Left ventricle myocardium superior (tissue), 1 donor: ENCODE measurements at regions not wholly inside any gene's neighbourhood (a gene's known extent, or its start where the extent isn't known, plus 50 kb on each side); places are given as distances from the start of the nearest gene placed in this dataset.

ENCODE experiments used
- ATAC-seq: fragments of 200-7000 bp; cut with Tn5 transposase; one replicate; pipeline ENCODE4 v1.9.1; 2020; ENCODE audit warnings: mild to moderate bottlenecking, moderate library complexity
- DNase-seq: peaks from one replicate; pipeline ENCODE4 v3.0.0-alpha.2; 2020
- intact Hi-C: fragments of 100-400 bp; cut with micrococcal nuclease; formaldehyde crosslinking; loops from one replicate; pipeline ENCODE4 v1.11.0; 2022
- donor health status: DM: no; HTN: yes; CAD: no; lungs with severe emphysema.

DNA sequence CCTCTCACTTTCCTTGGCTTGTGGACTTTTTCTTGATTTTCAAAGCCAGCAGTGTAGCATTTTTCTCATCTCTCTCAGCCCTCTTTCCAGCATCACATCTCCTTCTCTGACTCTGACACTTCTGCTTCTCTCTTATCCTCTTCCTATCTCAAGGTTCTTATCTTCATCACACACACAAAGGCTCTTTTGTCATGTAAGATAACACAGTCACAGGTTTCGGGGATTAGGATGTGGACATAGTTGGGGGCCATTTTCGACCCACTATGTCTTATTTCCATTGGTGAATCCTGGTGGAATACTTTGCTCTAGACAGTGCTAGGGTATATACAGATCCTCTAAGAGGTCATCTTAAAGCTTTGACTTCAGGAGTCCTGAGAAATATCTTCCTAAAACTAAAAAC lies 719.3 kb upstream of the TBX3 start:
- DNase-seq (no peak), ATAC-seq (no peak)
- intact Hi-C loops, result no loop called here

- no peak for ATAC-seq
- intact Hi-C loops, result no loop called here
- no peak for DNase-seq
Measured at GRCh38 chr12:115402443-115403180, 718.6 kb upstream of the TBX3 start.

DNA sequence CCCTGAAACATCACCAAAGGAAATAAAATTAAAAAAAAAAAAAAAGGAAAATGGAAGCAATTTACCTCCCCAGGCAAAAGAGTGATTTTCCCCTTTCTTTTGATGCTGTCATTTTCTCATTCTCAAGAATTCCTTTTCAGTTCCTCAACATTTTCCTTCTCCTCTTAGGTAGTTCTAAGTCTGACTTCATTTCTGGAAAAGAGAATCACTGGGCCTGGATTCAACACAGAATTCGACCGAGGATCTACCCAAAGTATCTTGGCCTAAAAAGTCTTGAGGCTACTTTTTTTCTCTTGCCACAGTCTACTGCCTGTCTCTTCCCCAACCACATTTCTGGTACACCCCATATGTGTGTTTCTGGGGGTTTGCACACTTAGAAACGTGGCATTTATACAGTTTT lies 717.8 kb upstream of the TBX3 start:
- no peak for DNase-seq
- intact Hi-C loops, result no loop called here
- ATAC-seq, result no peak

GRCh38 chr12:115400011-115400410 lies 716.0 kb upstream of the TBX3 start:
- ATAC-seq, result no peak
- intact Hi-C loops, result no loop called here
- no peak for DNase-seq

- intact Hi-C loops, result no loop called here
- DNase-seq, result no peak
- ATAC-seq, result peak; percentile 50
Measured at GRCh38 chr12:115398311-115398781, 714.4 kb upstream of the TBX3 start.

GRCh38 chr12:115396567-115396966 lies 712.6 kb upstream of the TBX3 start:
- ATAC-seq (no peak), DNase-seq (no peak)
- intact Hi-C loops, result no loop called here

DNA sequence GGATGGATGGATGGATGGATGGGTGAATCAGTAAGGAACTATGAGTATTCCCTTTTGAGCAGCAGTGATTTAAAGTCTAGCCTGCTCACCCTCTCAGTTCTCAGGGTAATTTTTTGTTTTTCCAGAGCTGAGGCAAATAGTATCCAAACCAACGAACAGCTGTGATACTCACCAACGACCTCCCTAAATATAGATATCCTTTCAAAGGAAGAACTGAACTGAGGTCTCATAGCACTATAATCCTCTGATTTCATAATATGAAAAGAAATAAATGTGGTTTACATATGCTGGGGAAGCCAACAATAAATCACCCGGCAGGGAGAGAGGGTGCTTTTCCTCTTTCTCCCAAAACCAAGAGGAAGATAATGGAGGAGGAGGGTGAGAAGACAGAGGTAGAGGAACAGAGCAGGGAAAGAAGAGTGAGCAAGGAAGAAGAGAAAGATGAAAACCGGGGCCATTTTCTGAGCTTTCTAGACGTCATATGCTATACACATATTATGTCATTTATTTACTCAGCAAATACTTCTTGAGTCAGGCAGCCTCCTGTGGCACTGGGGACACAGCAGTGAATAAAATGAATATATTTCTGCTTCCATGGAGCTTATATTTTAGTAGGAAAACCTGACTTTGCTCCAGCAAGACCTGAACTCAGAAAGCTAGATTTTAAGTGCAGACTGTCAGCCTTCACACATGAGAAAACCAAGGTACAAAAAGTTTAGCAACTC lies 710.7 kb upstream of the TBX3 start:
- intact Hi-C loops, result no loop called here
- ATAC-seq (peak; percentile 15), DNase-seq (no peak)

- ATAC-seq, result no peak
- intact Hi-C loops, result no loop called here
- no peak for DNase-seq
Measured at GRCh38 chr12:115388139-115388538, 704.2 kb upstream of the TBX3 start.

DNA sequence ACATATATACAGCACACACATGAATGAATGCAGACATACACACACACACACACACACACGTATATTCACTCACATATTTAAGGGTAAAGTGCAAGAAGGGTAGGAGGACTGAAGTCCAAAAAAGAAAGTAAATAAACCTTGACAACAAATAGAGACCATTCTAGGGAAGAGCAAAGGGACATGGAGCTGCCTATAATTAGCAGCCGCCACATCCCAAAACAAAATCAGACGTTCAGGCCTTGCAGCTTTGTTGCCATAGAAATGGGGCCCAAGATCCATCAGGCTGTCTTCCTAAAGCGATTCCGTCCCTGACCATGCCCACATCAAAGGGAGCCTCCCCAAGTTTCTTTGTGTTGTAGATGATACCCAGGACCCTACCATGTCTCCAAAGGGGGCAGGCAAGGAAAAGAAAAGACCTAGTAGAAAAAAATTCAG lies 703.5 kb upstream of the TBX3 start:
- ATAC-seq (no peak), DNase-seq (no peak)
- intact Hi-C loops, result no loop called here

DNA sequence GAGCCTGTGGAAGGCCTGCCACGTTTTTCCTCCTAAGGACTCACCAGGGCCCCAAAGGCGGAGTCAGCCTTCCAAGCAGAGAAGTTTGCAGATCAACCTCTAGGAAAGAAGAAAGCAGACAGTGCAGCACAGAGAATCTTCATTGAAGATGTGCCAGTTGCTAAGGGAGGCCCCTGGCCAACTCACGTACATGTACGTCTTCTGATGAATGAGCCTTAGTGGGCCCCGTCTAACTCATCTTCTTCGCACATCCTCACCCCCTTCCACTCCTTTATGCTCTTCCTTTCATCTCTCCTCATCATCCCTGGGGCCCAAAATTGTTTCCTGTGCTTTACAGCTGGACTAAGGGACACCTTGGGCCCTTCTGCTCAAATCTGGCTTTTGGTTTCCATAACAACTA lies 703.0 kb upstream of the TBX3 start:
- ATAC-seq (no peak), DNase-seq (no peak)
- intact Hi-C loops, result no loop called here

- intact Hi-C loops, result no loop called here
- peak; percentile 61 for ATAC-seq
- no peak for DNase-seq
Measured at GRCh38 chr12:115385141-115385540, 701.2 kb upstream of the TBX3 start.

- intact Hi-C loops, result no loop called here
- DNase-seq (no peak), ATAC-seq (no peak)
Measured at GRCh38 chr12:115384391-115384790, 700.4 kb upstream of the TBX3 start.

- intact Hi-C loops, result no loop called here
- DNase-seq, result no peak
- ATAC-seq, result no peak
Measured at GRCh38 chr12:115383668-115384067, 699.7 kb upstream of the TBX3 start.

GRCh38 chr12:115382681-115383080 lies 698.7 kb upstream of the TBX3 start:
- ATAC-seq, result no peak
- no peak for DNase-seq
- intact Hi-C loops, result no loop called here

- intact Hi-C loops, result no loop called here
- no peak for DNase-seq
- ATAC-seq, result no peak
Measured at GRCh38 chr12:115380546-115381120, 696.7 kb upstream of the TBX3 start.

GRCh38 chr12:115378291-115378690 lies 694.3 kb upstream of the TBX3 start:
- ATAC-seq, result no peak
- intact Hi-C loops, result no loop called here

DNA sequence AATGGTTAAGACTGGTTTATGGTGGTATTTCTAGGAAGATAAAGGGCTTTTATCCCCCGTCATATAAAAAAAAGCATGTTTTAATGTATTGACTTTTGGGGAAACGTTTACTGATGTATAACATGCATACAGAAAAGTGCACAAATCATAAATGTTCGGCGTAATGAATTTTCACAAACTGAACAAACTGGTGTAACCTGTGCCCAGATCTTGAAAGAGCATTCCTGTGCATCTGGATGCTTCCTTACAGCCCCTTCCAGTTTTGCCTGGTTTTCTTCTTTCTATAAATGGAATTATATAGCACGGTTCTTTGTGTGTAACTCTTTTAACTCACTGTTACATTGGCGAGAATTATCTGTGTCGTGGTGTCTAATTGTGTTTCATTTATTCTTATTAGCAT lies 693.8 kb upstream of the TBX3 start:
- intact Hi-C loops, result no loop called here
- DNase-seq (no peak), ATAC-seq (no peak)

More at GRCh38 chr12:115378291-115378690, 694.3 kb upstream of the TBX3 start:
- no peak for DNase-seq

GRCh38 chr12:115377230-115377629 lies 693.3 kb upstream of the TBX3 start:
- no peak for ATAC-seq
- DNase-seq, result no peak
- intact Hi-C loops, result no loop called here

GRCh38 chr12:115375186-115375991 lies 691.4 kb upstream of the TBX3 start:
- intact Hi-C loops, result no loop called here
- ATAC-seq (no peak), DNase-seq (no peak)
